IMR-90 (cell line): ENCODE measurements at regions not wholly inside any gene's neighbourhood (a gene's known extent, or its start where the extent isn't known, plus 50 kb on each side); places are given as distances from the start of the nearest gene placed in this dataset.

Experiments used
- NFE2L2 ChIP-seq: fragments of 150-350 bp; IDR thresholded peaks from 2 replicates; pipeline ENCODE4 v1.6.1; 2016; ENCODE audit warnings: low read depth, mild to moderate bottlenecking, low read length
- POLR2A ChIP-seq: IDR thresholded peaks from 2 replicates; pipeline ENCODE4 v1.6.1; 2012; ENCODE audit warnings: mild to moderate bottlenecking, low read depth, low read length
- RCOR1 ChIP-seq: IDR thresholded peaks from 2 replicates; pipeline ENCODE4 v1.6.1; 2012; ENCODE audit warnings: mild to moderate bottlenecking, low read length, improper control_type of control experiment; ENCODE audit not compliant: insufficient replicate concordance
- TF ChIP-seq, protein P1 (sequence below): conservative IDR thresholded peaks from 2 replicates; pipeline ENCODE4 v1.5.1; 2012; ENCODE audit warnings: mild to moderate bottlenecking, low read depth, low read length, improper control_type of control experiment
- TF ChIP-seq, protein P2 (sequence below): fragments of 150-350 bp; IDR thresholded peaks from 2 replicates; pipeline ENCODE4 v1.6.1; 2016; ENCODE audit warnings: low read depth, mild to moderate bottlenecking, low read length, moderate library complexity, borderline replicate concordance

DNA sequence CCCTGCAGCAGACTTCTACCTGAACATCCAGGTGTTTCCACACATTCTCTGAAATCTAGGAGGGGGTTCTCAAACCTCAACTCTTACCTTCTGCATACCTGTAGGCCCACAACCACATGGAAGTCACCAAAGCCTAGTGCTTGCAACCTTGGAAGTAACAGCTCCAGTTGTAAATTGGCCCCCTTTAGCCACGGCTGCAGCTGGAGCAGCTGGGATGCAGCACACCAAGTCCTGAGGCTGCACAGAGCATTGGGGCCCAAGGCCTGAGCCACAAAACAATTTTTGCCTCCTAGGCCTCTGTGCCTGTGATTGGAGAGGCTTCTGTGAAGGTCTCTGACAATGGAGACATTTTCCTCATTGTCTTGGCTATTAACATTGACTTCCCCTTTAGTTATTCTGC, 772.4 kb upstream of the INTU start:
- TF ChIP-seq, protein P1, sequence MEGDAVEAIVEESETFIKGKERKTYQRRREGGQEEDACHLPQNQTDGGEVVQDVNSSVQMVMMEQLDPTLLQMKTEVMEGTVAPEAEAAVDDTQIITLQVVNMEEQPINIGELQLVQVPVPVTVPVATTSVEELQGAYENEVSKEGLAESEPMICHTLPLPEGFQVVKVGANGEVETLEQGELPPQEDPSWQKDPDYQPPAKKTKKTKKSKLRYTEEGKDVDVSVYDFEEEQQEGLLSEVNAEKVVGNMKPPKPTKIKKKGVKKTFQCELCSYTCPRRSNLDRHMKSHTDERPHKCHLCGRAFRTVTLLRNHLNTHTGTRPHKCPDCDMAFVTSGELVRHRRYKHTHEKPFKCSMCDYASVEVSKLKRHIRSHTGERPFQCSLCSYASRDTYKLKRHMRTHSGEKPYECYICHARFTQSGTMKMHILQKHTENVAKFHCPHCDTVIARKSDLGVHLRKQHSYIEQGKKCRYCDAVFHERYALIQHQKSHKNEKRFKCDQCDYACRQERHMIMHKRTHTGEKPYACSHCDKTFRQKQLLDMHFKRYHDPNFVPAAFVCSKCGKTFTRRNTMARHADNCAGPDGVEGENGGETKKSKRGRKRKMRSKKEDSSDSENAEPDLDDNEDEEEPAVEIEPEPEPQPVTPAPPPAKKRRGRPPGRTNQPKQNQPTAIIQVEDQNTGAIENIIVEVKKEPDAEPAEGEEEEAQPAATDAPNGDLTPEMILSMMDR, result no peak
- TF ChIP-seq NFE2L2 (no peak), POLR2A (no peak), RCOR1 (no peak)
- TF ChIP-seq, protein P2, sequence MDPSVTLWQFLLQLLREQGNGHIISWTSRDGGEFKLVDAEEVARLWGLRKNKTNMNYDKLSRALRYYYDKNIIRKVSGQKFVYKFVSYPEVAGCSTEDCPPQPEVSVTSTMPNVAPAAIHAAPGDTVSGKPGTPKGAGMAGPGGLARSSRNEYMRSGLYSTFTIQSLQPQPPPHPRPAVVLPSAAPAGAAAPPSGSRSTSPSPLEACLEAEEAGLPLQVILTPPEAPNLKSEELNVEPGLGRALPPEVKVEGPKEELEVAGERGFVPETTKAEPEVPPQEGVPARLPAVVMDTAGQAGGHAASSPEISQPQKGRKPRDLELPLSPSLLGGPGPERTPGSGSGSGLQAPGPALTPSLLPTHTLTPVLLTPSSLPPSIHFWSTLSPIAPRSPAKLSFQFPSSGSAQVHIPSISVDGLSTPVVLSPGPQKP, result no peak
